HepG2 (cell line): ENCODE measurements at regions not wholly inside any gene's neighbourhood (a gene's known extent, or its start where the extent isn't known, plus 50 kb on each side); places are given as distances from the start of the nearest gene placed in this dataset.

Experiments
- HCFC1 ChIP-seq: fragments of 150-350 bp; IDR thresholded peaks from 2 replicates; pipeline ENCODE4 v1.6.1; 2014; ENCODE audit warnings: low read depth, low read length
- HDAC1 ChIP-seq: sonication (generic); formaldehyde crosslinking; IDR thresholded peaks from 2 replicates; pipeline ENCODE4 v1.5.1; 2020; ENCODE audit warnings: mild to moderate bottlenecking, missing genetic modification reagents
- POLR2A ChIP-seq, 2 experiments: IDR thresholded peaks; 2 replicates each; pipeline ENCODE4 v1.6.1; 2011; ENCODE audit warnings: low read depth in 2 of 2, low read length in 2 of 2, mild to moderate bottlenecking in 1 of 2, moderate library complexity in 1 of 2; ENCODE audit not compliant: insufficient read depth in 1 of 2
- POLR2AphosphoS5 ChIP-seq: IDR thresholded peaks from 2 replicates; pipeline ENCODE4 v1.6.1; 2012; ENCODE audit warnings: low read depth, low read length
- PRPF4 ChIP-seq: fragments of 200-400 bp; formaldehyde crosslinking; IDR thresholded peaks from 2 replicates; pipeline ENCODE4 v1.6.1; 2016; ENCODE audit warnings: low read length, low read depth; ENCODE audit not compliant: poor library complexity, severe bottlenecking
- RBM22 ChIP-seq: fragments of 200-400 bp; formaldehyde crosslinking; optimal IDR thresholded peaks from 2 replicates; pipeline ENCODE3; 2017; ENCODE audit warnings: mild to moderate bottlenecking, low read length, moderate library complexity
- STAT5B ChIP-seq: sonication (generic); formaldehyde crosslinking; IDR thresholded peaks from 2 replicates; pipeline ENCODE4 v1.4.0; 2020; ENCODE audit warnings: missing genetic modification reagents
- TBP ChIP-seq: sonication (generic); formaldehyde crosslinking; IDR thresholded peaks from 2 replicates; pipeline ENCODE4 v1.5.0; 2020; ENCODE audit warnings: missing genetic modification reagents
- ZNF263 ChIP-seq: sonication (generic); formaldehyde crosslinking; IDR thresholded peaks from 2 replicates; pipeline ENCODE4 v1.4.0; 2020; ENCODE audit warnings: missing genetic modification reagents
- ZNF790 ChIP-seq: sonication (generic); formaldehyde crosslinking; IDR thresholded peaks from 2 replicates; pipeline ENCODE4 v1.8.0; 2022; ENCODE audit warnings: missing genetic modification reagents, mild to moderate bottlenecking, borderline replicate concordance
- TF ChIP-seq, protein P1 (sequence below): sonication (generic); formaldehyde crosslinking; IDR thresholded peaks from 2 replicates; pipeline ENCODE4 v1.5.0; 2020; ENCODE audit warnings: mild to moderate bottlenecking, missing genetic modification reagents, moderate library complexity

DNA sequence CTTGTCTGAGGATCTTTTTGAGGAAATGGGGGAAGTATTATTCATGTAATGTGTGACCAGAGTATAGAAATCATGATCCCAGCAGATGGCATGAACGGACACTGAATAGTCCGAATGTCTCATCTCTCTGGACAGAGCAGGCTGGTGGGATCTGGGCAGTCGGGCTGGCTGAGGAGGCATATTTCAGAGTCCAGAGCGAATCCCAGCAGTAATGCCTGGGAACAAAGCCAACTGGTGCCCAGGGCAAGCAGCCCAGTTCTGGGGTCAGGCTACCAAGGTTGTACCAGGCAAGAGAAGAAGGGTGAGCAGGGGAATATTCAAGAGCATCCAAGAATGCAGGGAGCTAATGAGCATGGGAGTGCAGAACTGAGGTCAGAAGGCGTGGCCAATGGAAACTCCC, 306.4 kb downstream of the ZSWIM6 start:
- TF ChIP-seq, protein P1, sequence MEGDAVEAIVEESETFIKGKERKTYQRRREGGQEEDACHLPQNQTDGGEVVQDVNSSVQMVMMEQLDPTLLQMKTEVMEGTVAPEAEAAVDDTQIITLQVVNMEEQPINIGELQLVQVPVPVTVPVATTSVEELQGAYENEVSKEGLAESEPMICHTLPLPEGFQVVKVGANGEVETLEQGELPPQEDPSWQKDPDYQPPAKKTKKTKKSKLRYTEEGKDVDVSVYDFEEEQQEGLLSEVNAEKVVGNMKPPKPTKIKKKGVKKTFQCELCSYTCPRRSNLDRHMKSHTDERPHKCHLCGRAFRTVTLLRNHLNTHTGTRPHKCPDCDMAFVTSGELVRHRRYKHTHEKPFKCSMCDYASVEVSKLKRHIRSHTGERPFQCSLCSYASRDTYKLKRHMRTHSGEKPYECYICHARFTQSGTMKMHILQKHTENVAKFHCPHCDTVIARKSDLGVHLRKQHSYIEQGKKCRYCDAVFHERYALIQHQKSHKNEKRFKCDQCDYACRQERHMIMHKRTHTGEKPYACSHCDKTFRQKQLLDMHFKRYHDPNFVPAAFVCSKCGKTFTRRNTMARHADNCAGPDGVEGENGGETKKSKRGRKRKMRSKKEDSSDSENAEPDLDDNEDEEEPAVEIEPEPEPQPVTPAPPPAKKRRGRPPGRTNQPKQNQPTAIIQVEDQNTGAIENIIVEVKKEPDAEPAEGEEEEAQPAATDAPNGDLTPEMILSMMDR (CRISPR knock-in tag): no peak
- TF ChIP-seq TBP (CRISPR knock-in tag) (no peak), STAT5B (no peak), RBM22 (no peak), PRPF4 (no peak), HCFC1 (no peak), POLR2A (IDR thresholded peaks at IDR 0.05; ENCODE audit: insufficient read depth in 1 of 2, low read depth in 2 of 2, low read length in 2 of 2) (no peak), POLR2AphosphoS5 (no peak), HDAC1 (CRISPR knock-in tag) (no peak), ZNF790 (CRISPR knock-in tag) (no peak), ZNF263 (CRISPR knock-in tag) (no peak)
